K562 (cell line): ENCODE measurements at regions not wholly inside any gene's neighbourhood (a gene's known extent, or its start where the extent isn't known, plus 50 kb on each side); places are given as distances from the start of the nearest gene placed in this dataset.

Source experiments
- BDP1 ChIP-seq: IDR thresholded peaks from 3 replicates; pipeline ENCODE4 v1.6.1; 2011; ENCODE audit not compliant: insufficient read length, insufficient read depth
- CBX8 ChIP-seq: fragments of 200-600 bp; sonication (generic); IDR thresholded peaks from 2 replicates; pipeline ENCODE4 v1.6.1; 2012; ENCODE audit warnings: borderline replicate concordance, mixed run types, low read depth, mild to moderate bottlenecking, moderate library complexity, mixed read lengths, low read length, control low read depth, inconsistent platforms; ENCODE audit not compliant: poor library complexity, severe bottlenecking; ENCODE audit errors: extremely low read depth
- FOSL1 ChIP-seq: fragments of 200-800 bp; sonication (Bioruptor generic); conservative IDR thresholded peaks from 2 replicates; pipeline ENCODE4 v1.6.1; 2016; ENCODE audit warnings: missing genetic modification characterization, missing compliant biosample characterization
- HDAC8 ChIP-seq: fragments of 450-650 bp; IDR thresholded peaks from 2 replicates; pipeline ENCODE4 v1.6.1; 2016; ENCODE audit warnings: mild to moderate bottlenecking, missing genetic modification characterization, moderate library complexity, missing compliant biosample characterization
- HEY1 ChIP-seq: fragments of 250-450 bp; sonication (Bioruptor Pico); IDR thresholded peaks from 2 replicates; pipeline ENCODE4 v1.5.0; 2020; ENCODE audit warnings: mild to moderate bottlenecking, moderate library complexity, borderline replicate concordance
- HMGN3 ChIP-seq: IDR thresholded peaks from 2 replicates; pipeline ENCODE4 v1.6.1; 2011; ENCODE audit warnings: borderline replicate concordance, low read depth, mild to moderate bottlenecking, mixed read lengths, low read length; ENCODE audit not compliant: insufficient read length; ENCODE audit errors: extremely low read depth
- HNRNPL ChIP-seq: fragments of 200-400 bp; formaldehyde crosslinking; IDR thresholded peaks from 2 replicates; pipeline ENCODE4 v1.6.1; 2017; ENCODE audit warnings: low read depth, mild to moderate bottlenecking, low read length
- JUN ChIP-seq, 2 experiments: sonication (generic) in 1 of 2; formaldehyde crosslinking in 1 of 2; IDR thresholded peaks; 2 replicates each; pipeline versions ENCODE4 v1.6.1 to v1.8.0; 2012 to 2022; ENCODE audit warnings: borderline replicate concordance in 2 of 2, mild to moderate bottlenecking in 2 of 2, improper control_type of control experiment in 1 of 2, low read depth in 1 of 2, low read length in 1 of 2, missing genetic modification reagents in 1 of 2
- MAFG ChIP-seq: fragments of 450-650 bp; conservative IDR thresholded peaks from 2 replicates; pipeline ENCODE4 v1.6.1; 2016; ENCODE audit warnings: missing genetic modification characterization, missing compliant biosample characterization
- MTA2 ChIP-seq: fragments of 450-650 bp; IDR thresholded peaks from 2 replicates; pipeline ENCODE4 v1.6.1; 2016; ENCODE audit warnings: low read depth
- NR2C1 ChIP-seq, 2 experiments: fragments of 450-650 bp; IDR thresholded peaks; 2 replicates each; pipeline ENCODE4 v1.6.1; 2017; ENCODE audit warnings: mild to moderate bottlenecking in 2 of 2, antibody characterized with exemption in 1 of 2, inconsistent platforms in 1 of 2, missing compliant biosample characterization in 1 of 2, missing genetic modification characterization in 1 of 2
- NUFIP1 ChIP-seq: fragments of 450-650 bp; IDR thresholded peaks from 2 replicates; pipeline ENCODE4 v1.6.1; 2018; ENCODE audit not compliant: partially characterized antibody
- PHF8 ChIP-seq: fragments of 200-600 bp; sonication (generic); IDR thresholded peaks from 2 replicates; pipeline ENCODE4 v1.6.1; 2012; ENCODE audit warnings: mixed run types, mild to moderate bottlenecking, inconsistent platforms, low read length, moderate library complexity, borderline replicate concordance
- PHTF2 ChIP-seq: fragments of 250-450 bp; sonication (Bioruptor Pico); IDR thresholded peaks from 2 replicates; pipeline ENCODE4 v1.5.0; 2021; ENCODE audit warnings: mild to moderate bottlenecking
- PURB ChIP-seq: sonication (generic); formaldehyde crosslinking; IDR thresholded peaks from 2 replicates; pipeline ENCODE4 v1.9.0; 2021; ENCODE audit warnings: low read depth, mild to moderate bottlenecking, missing genetic modification reagents
- RBM39 ChIP-seq: fragments of 200-400 bp; formaldehyde crosslinking; optimal IDR thresholded peaks from 2 replicates; pipeline ENCODE3; 2018; ENCODE audit warnings: low read depth, low read length
- SP1 ChIP-seq: sonication (generic); formaldehyde crosslinking; IDR thresholded peaks from 2 replicates; pipeline ENCODE4 v1.8.1; 2022; ENCODE audit warnings: mild to moderate bottlenecking, missing genetic modification reagents
- TAL1 ChIP-seq: fragments of 450-650 bp; IDR thresholded peaks from 2 replicates; pipeline ENCODE4 v1.6.1; 2016; ENCODE audit warnings: mild to moderate bottlenecking
- THRAP3 ChIP-seq: fragments of 450-650 bp; IDR thresholded peaks from 2 replicates; pipeline ENCODE4 v1.6.1; 2016; ENCODE audit warnings: mild to moderate bottlenecking, inconsistent platforms, borderline replicate concordance
- ZNF408 ChIP-seq: fragments of 250-450 bp; sonication (Bioruptor Pico); IDR thresholded peaks from 2 replicates; pipeline ENCODE4 v1.4.0; 2020; ENCODE audit warnings: low read depth, mild to moderate bottlenecking, moderate library complexity
- ZNF444 ChIP-seq: fragments of 250-450 bp; sonication (Bioruptor Pico); IDR thresholded peaks from 2 replicates; pipeline ENCODE4 v1.4.0; 2020; ENCODE audit warnings: mild to moderate bottlenecking, moderate library complexity
- TF ChIP-seq, protein P1 (sequence below): fragments of 450-650 bp; IDR thresholded peaks from 2 replicates; pipeline ENCODE4 v1.6.1; 2018; ENCODE audit warnings: mild to moderate bottlenecking, low read depth; ENCODE audit not compliant: partially characterized antibody
- TF ChIP-seq, protein P2 (sequence below), 2 experiments: fragments of 450-650 bp in 1 of 2; sonication (generic) in 1 of 2; formaldehyde crosslinking in 1 of 2; IDR thresholded peaks in 1 of 2; conservative IDR thresholded peaks in 1 of 2; 2 replicates each; pipeline versions ENCODE4 v1.6.1 to v1.8.1; 2016 to 2023; ENCODE audit warnings: mild to moderate bottlenecking in 2 of 2, moderate library complexity in 2 of 2, inconsistent platforms in 1 of 2, missing genetic modification reagents in 1 of 2
- TF ChIP-seq, protein P3 (sequence below), 3 experiments: IDR thresholded peaks in 2 of 3; conservative IDR thresholded peaks in 1 of 3; 2 replicates each; pipeline ENCODE4 v1.5.1; 2011 to 2012; ENCODE audit warnings: low read length in 3 of 3, mild to moderate bottlenecking in 3 of 3, control low read depth in 2 of 3, improper control_type of control experiment in 1 of 3, inconsistent platforms in 1 of 3, low read depth in 1 of 3, mixed read lengths in 1 of 3, moderate library complexity in 1 of 3; ENCODE audit not compliant: insufficient read depth in 2 of 3

DNA sequence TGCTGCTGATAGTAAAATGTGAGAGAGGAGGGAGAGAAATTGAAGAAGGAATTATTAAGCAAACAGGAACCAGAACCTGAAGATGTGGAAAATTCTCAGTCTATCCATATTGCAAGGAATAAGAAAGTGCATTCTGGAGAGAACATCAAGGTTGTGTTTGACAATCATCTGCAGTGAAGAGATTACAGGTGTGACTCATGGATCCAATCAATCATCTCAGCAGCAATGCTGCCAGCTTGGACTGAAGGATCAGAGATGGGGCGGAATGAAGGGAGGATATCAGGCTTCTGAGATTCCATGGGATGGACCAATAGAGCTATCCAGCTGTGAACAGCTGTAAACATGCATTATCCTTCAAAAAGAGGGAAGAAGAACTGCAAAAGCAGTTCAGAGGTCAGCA, 247.3 kb downstream of the LPIN1 start (continued):
- TF ChIP-seq ZNF444 (CRISPR knock-in tag) (no peak), JUN (IDR thresholded peaks at IDR 0.05; ENCODE audit: borderline replicate concordance, low read depth, low read length) (no peak), JUN (CRISPR knock-in tag; IDR thresholded peaks at IDR 0.05; ENCODE audit: borderline replicate concordance) (no peak), THRAP3 (no peak), NR2C1 (IDR thresholded peaks at IDR 0.05) (no peak), NR2C1 (tag; IDR thresholded peaks at IDR 0.05) (0 out of 2 replicates have a peak, but pooled peaks have one; percentile 14), PHF8 (no peak), TAL1 (peak; percentile 65), ZNF408 (CRISPR knock-in tag) (no peak), SP1 (no peak), PURB (no peak), BDP1 (no peak), RBM39 (no peak), HEY1 (CRISPR knock-in tag) (no peak), NUFIP1 (no peak), HMGN3 (no peak), FOSL1 (tag) (peak; percentile 95), HNRNPL (no peak), PHTF2 (CRISPR knock-in tag) (no peak), HDAC8 (tag) (no peak), CBX8 (no peak), MTA2 (peak; percentile 43; the same call in 1 of the 2 replicates), MAFG (tag) (no peak)
- TF ChIP-seq, protein P1, sequence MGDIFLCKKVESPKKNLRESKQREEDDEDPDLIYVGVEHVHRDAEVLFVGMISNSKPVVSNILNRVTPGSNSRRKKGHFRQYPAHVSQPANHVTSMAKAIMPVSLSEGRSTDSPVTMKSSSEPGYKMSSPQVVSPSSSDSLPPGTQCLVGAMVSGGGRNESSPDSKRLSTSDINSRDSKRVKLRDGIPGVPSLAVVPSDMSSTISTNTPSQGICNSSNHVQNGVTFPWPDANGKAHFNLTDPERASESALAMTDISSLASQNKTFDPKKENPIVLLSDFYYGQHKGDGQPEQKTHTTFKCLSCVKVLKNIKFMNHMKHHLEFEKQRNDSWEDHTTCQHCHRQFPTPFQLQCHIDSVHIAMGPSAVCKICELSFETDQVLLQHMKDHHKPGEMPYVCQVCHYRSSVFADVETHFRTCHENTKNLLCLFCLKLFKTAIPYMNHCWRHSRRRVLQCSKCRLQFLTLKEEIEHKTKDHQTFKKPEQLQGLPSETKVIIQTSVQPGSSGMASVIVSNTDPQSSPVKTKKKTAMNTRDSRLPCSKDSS = no peak
- TF ChIP-seq, protein P2, sequence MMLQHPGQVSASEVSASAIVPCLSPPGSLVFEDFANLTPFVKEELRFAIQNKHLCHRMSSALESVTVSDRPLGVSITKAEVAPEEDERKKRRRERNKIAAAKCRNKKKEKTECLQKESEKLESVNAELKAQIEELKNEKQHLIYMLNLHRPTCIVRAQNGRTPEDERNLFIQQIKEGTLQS (IDR thresholded peaks at IDR 0.05) = peak; percentile 80
- TF ChIP-seq, protein P2 (CRISPR knock-in tag; conservative IDR thresholded peaks at IDR 0.05) = no peak; the same call in 1 of the 2 replicates
- TF ChIP-seq, protein P3, sequence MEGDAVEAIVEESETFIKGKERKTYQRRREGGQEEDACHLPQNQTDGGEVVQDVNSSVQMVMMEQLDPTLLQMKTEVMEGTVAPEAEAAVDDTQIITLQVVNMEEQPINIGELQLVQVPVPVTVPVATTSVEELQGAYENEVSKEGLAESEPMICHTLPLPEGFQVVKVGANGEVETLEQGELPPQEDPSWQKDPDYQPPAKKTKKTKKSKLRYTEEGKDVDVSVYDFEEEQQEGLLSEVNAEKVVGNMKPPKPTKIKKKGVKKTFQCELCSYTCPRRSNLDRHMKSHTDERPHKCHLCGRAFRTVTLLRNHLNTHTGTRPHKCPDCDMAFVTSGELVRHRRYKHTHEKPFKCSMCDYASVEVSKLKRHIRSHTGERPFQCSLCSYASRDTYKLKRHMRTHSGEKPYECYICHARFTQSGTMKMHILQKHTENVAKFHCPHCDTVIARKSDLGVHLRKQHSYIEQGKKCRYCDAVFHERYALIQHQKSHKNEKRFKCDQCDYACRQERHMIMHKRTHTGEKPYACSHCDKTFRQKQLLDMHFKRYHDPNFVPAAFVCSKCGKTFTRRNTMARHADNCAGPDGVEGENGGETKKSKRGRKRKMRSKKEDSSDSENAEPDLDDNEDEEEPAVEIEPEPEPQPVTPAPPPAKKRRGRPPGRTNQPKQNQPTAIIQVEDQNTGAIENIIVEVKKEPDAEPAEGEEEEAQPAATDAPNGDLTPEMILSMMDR (IDR thresholded peaks at IDR 0.05 in 2 of 3, conservative IDR thresholded peaks at IDR 0.05 in 1 of 3; ENCODE audit: insufficient read depth in 2 of 3, low read depth in 1 of 3, low read length in 3 of 3) = no peak
